ENCODE measurements at regions not wholly inside any gene's neighbourhood (a gene's known extent, or its start where the extent isn't known, plus 50 kb on each side); places are given as distances from the start of the nearest gene placed in this dataset.
"Not testable (repeated sequence)": the region's sequence is repeated elsewhere in the genome, so short reads cannot be mapped to it uniquely, and the experiment has no call there.

DNA sequence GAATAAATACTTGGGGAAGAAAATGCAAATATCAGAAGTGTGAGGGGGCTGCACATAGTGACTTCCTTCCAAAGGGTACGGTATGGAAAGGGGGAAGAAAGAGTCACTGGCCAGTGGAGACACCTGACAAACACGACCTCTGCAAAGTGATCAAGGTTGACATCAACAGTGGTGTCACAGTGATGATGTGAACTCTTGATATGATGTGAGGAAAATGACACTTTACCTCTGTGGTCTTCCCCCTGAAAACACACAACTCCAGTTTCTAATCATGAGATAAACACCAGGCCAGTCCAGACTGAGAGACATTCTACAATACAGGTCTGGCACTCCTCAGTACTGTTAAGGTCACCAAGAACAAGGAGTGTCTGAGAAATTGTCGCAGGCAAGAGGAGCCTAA, 169.7 kb downstream of the BUB3 start:
- DNase-seq, result no peak

DNA sequence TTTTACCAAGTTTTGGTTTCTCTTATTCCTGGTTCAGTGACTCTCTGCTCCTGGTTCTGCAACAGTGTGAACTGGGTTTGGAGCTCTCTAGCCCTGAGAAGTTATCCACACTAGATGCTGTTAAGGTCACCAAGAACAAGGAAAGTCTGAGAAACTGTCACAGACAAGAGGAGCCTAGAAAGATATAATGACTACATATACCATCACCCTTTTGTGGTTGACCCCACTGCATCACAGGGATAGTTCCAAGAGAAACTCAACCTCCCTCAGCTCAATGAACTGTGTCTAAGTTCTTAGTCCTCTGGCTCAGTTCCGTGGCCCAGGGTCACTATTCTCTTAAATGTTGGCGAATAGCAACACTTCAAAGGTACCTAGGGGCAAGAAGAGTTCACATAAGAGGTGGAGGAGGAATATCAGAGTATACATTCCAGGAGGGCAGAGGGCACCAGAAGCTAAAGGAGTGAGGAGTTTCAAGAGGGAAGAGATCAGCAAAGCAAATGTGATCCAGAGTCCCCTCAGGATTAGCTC, 171.5 kb downstream of the BUB3 start:
- no peak for DNase-seq

DNA sequence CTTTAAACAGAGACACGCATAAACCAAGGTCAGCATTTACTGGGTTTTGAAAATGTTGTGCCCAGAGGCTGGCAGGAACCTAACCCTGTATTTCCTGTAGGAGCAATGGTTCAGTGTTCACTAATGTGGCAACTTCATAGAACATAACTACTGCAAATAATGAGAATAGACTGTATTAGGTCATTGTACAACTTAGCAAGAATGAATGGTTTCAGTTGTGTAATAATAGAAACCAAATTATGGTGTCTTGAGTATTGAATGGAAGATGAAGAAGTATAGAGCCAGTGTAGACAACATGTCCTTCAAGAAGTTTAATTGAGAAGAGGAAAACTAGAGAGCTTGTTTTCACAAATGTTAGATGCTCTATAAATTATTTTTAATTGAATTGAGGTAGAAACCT, 172.5 kb downstream of the BUB3 start:
- DNase-seq, result no peak

DNA sequence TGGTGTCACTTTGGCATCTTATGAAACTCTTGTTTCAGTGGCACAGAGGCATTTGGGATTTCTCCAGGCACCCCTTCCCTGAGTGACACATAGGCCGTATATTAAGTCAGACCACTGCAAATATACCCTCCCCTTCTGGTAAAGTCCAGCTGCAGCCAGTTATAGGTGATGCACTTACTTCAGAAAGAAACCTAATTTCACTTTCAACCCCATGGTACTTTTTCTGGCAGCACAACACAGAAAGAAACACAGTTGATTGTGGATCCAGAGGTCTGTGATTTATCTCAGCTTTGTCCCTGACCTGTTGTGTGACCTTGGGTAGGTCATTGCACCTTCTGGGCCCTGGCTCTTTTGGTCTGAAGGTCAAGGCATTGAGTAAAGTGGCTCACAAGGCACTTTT, 173.2 kb downstream of the BUB3 start:
- DNase-seq, result no peak

DNA sequence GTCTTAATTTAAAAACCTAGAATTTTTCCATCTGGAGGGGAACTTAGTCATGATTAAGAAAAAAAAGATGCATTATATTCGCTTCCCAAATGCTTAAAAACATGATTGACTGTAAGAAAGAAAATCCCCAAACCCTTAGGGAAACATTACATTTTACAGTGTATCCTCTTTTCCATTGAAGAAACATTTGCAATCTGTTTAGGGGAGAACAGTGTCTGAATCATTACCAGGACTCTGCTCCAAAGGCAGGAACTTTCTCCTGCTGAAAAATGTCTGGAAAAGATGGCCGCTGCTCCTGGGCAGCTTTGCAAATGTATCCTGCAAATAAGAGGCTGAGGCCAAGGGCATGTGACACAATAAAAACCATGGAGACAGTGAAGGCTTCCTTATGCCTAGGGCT, 173.7 kb downstream of the BUB3 start:
- no peak for DNase-seq

DNA sequence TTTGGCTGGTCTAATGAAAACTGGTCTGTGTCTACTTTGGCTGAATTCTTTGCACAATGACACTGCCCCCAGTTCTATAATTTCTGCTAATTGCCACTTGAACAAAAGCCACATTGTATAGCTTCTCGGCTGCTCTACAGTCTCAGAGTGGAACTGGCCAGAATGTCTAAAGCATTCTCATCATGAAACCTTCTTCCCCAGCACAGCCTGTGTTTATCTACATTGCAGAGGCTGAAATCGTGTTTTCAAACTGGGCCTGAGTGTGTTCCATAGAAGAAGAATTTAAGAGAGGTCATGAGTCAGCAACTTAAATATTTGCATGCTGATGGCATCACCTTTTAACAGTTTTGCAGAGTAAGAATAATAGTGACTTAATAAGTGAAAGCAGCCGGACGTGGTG, 177.2 kb downstream of the BUB3 start:
- peak; percentile 3 for DNase-seq

DNA sequence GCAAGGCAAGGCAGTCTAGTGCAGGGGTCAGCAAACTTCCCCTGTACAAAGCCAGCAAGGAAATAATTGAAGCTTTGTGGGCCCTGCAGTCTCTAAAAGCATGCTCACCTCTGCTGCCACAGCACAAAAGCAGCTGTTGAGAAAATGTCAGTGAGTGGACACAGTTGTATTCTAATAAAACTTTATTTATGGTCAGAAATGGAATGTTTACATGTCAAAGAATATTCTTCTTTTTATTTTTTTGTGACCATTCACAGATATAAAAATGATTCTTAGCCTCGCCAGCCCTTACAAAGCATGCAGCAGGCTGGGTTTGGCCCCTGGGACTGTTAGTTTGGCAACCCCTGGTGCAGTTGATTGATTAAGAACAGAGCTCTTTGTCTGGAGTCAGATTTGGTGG, 192.4 kb downstream of the BUB3 start:
- DNase-seq, result no peak

DNA sequence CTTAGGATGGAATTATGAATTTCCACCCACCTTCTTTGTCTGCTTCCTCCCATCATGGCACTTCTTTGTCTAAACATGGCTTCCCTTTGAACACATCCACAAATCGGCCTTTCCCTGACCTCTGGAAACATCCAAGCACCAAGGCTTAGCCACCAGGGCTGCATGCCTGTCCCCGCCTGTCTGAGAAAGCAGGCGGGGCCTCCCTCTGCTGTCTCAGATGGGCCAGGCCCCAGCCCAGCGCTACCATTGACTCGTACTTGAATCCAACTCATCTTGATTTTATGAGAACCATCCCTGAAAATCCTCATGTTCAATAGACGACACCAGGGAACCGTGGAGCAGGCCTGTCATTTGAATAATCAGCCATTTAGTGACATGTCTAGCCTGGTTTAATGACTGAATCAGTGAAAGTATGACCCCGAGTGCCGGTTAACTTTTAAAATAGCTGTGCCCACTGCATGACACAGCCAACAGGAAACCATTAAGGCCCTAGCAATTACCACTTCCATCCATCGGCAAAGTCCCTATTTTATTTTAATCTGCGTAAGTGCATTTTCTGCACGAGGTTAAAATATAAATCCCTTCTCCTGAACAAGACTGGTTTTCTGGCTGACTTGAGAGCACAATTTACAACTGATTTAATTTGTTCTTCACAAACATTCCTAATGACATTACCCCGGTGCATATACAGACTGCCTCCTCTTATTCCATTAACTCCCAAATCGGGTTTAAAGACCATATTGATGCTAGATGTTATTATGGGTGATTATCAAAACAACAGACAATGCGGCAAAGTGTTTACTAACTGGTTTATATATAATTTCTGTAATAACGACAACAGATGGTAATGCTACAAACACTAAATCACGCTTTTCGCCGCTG, 194.7 kb downstream of the BUB3 start:
- no peak for DNase-seq

DNA sequence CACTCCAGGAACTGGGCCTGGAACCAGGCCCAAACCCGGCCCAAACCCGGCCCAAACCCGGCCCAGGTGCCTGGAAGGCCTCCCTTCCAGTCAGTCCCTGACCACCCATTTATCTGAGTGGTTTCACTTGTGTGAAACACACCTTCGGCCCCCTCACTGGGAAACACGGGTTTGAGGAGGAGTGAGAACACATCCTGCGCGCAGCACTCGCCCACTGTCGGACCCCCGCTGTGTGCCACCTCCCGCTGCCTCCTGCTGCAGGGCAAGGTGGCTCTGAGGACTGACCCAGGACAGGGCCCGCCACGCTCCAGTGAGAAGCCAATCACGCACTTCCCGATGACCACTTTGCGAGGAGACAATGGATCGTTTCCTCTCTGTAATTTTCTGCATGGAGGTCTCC, 197.5 kb downstream of the BUB3 start:
- no peak for DNase-seq

DNA sequence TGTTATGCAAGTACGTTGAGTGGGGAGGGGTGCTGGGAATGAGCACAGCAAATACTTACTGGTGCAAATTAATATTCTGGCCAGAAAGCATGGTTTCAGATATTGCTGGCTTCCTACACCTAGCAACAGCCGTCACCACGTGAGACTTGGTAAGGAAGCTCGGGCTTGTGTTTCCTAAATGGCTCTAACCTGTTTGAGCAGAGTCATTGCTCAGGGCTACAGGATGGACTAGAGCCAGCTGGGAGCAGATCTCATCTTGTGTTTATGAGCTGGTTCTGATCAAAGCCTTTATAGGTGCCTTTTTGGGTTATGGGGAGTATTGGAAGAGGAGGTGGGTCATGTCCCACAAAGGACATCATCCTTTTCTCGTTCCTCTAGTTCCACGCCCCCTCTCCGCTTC, 200.3 kb downstream of the BUB3 start:
- DNase-seq, result no peak

DNA sequence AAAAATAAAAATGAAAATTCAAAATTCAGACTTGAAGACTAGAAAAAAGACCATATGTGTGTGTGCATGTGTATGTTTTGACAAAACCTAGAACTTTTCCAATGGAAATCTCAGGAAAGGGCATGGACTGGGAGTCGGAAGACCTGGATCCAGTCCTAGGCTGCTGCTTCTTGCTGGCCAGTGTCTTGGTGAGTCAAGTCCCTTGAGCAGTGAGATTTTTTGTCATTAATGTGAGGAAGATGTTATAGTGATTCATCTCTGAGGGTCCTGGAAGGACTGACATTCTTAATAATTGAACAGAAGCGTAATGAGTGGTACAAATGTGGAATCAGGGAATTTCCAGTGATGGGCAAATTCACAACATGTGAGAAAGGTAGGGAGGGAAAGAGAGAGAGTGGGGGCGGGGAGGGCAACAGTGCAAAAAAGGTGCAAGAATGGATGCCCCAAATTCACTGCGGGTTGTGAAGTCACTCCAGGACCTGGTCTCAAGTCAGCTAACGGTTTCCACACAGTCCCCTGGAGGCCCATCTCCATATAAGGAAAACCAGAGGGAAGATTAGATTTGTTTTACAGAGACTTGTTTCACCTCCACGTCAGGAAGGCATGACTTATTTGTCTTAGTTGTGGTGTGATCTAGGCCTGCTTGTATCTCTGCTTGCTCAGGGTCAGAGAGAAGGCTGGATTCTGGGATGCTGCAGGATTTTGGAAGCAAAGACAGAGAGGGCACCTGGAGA, 201.7 kb downstream of the BUB3 start:
- DNase-seq, result no peak

DNA sequence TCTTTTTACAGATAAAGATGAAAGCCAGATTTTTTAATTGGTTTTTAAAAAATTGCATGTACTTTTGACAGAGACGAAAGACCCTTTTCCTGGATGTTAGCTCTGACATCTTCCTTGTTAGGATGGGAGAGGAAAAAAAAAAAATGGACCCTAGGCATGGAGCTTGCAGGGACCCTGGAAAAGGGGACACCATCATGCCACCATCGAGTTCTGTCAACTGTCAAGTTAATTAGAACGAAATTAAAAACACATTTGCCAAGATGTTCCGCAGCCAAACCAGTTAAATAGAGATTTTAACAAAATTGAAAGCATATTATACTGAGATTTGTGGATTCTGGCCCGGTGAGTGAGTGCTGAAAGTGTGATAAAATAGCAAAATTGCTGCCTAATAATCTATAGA, 202.6 kb downstream of the BUB3 start:
- DNase-seq, result no peak

DNA sequence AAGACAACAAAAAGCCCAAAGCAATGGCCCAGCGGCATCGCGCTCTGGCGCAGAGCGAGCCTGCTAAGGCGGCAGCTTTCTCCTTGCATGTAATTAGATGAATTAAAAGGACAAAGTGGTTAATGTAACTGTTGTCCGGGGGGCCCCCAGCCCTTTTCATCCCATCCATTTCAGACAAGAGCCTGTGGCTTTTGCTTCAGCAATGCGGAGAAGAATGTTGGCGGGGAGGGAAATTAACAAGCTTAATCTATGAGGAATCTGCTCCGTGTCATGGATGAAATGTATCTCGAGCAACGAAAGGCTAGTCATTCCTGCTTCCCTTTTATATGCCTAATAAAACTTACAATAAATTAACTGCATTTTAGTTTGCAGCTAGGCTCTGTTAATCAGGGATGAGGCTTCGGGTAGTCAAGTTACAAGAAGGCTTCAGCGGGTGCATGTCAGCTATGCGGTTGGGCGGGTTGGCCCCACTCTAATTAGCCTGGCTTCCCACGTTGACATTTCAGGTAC, 203.3 kb downstream of the BUB3 start:
- no peak for DNase-seq

DNA sequence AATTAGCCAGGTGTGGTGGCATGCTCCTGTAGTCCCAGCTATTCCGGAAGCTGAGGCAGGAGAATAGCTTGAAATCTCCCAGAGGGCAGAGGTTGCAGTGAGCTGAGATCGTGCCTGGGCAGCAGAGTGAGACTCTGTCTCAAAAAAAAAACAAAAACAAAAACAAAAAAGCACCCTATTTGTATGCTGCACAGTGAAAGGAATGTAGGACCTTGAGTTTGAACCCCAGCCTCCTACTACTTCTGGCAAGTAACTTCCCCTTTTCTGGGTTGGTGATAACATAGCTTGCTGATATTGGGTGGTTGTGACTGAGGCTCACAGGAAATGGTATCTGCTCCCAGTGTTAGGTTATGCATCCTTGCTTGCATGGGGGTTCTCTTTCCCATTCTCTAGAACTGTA, 205.3 kb downstream of the BUB3 start:
- DNase-seq, result no peak

DNA sequence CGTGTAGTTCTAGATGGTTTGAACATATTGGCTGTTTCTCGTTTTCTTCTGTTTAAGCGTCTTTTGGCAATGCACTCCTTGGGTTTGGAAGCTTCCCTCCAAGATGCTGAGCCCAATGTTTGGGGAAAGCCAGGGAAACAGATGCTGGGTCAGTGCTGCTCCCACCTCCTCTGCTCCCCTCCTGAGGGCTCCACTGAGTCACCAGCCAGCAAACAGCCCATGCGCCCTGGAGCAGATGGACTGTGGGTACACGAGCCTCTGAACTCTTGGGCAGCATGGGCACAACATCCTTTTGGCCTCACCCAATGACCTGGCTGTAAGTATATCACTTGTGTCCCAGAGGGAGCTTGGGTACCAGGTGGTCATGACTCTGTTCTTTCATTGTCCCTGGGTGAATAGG, 207.6 kb downstream of the BUB3 start:
- DNase-seq, result no peak

DNA sequence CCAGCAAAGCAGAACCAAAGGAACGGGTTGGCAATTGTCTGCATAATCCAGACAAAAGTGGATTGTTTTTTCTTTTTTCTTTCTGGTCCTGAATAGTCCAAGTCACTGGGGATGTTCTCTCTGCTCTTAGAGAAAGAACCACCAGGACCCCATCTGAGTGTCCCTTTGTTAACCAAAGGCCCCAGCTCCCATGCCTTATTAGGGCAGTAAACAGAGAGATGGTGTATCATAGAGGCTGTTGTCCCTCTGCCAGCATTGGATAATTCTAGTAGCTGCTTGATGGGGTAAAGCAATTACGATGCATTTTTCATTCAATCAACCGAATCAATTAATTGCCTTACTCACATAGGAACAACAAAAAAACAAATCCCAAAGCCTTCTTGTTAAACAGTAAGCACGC, 213.0 kb downstream of the BUB3 start:
- DNase-seq, result no peak

DNA sequence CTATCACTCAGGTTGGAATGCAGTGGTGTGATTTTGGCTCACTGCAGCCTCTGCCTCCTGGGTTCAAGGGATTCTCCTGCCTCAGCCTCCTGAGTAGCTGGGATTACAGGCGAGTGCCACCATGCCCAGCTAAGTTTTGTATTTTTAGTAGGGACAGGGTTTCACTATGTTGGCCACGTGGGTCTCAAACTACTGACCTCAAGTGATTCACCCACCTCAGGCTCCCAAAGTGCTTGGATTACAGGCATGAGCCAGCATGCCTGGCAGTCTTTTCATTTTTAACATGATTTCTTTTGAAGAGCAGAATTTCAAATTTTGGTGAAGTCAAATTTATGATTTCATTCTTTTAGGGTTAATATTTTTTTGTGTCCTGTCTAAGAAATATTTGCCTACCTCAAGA, 217.4 kb downstream of the BUB3 start:
- DNase-seq, result not testable (repeated sequence)

DNA sequence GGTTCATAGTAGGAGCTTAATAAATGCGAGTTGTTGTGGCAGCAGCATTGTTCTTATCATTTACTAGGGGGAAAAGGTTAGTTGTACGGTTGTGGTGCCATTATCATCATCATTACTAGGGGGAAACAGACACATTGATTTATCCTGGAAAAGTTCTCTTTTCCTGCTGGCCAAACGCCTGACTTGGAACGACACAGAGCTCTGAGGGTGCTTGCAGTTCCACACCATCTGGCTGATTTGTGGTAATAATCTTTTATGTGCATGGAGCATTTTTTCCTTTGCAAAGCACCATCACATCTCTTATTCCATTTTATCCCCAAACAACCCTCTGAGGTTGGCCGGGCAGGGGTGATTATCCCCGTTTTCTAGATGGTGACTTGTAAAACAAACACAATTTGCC, 219.4 kb downstream of the BUB3 start:
- no peak for DNase-seq

DNA sequence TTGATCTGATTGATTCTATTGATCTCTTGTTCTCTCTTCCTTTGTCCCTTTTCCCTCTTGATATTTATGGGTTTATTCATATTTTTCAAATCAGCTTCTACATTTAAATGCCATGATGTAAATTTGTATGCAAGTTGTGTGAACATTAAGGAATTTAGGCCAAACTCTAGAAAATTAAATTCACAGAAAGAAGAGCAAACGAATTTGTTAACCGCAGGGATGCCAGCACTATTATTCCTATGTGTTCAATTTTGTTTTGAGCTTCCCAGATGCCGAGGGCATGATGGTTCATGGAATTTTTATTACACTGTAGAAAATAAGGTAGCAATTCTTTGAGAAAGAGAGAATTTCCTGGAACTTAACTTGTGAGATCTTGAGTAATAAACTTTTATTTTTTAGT, 220.9 kb downstream of the BUB3 start:
- DNase-seq, result no peak

DNA sequence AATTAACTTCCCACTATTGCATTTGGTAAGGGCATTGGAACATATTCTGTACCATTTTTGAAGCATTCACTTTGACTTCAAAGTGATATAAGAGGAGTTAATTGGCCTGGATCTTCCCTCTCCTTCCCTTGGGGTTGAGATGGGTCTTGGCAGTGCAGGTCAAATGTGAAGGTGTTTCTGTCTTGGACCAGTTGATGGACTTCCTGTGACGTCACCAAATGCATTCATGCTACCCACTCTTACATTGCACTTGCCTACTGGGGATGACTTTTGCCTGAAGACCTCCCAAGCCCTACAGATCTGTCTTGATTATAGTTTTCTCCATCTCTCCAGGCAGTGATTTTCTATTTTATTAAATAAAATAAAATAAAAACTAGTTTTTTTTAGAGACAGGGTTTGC, 221.5 kb downstream of the BUB3 start:
- DNase-seq, result no peak

DNA sequence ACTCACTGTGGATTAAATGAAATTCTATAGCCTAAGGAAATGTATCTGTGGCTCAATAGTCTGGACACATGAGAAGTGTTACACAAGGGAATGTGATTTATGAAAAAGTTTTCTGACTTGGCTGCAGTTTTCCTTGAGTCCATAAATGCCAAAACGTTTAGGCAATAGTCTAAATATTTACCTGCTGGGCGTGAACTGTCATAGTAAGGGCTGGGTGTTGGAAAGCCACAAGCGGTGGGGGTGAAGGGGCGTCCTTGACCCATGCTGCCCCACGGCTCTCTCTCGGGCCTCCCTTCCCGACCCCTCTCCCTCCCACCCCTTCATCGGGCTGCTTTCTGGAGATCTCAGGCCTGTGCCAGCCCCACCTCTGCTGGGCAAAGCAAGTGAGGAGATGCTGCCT, 223.7 kb downstream of the BUB3 start:
- DNase-seq, result no peak

DNA sequence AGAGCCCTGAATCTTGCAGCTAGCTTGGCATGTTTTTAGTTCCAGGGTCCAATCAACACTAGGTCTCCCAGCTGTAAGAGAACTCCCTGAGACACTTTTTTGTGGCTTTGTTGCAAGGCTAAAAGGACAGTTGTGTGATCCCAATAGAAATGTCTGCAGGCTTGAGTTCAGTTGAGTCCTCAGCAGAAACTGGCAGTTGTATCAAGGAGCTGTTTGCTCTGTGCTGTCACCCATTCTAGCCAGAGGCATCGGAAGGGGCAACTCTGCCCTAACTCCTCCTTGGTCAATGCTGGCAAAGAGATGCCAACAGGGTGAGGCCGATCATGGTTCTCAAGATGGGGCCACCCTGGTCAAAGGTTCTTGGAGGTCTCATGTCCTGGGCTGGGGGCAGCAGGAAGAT, 224.1 kb downstream of the BUB3 start:
- no peak for DNase-seq

DNA sequence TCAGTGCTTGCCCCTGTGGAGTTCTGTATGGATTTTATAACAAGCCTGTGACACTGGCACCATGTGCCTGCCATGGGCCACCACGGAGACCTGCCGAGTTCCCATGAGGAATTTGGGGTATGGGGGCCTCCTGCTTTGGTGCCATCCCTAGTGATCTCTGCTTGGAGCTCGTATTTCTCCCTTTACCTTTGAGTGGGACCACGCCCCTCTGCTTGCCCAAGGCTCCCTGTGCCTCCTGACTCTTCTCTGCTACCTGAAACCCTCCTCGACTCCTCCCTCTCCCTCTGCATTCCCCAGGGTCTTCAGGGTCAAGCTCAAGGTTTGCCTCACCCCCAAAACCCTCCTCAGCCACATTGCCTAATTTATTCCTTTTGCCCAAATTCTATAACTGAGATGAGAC, 225.0 kb downstream of the BUB3 start:
- DNase-seq, result no peak

DNA sequence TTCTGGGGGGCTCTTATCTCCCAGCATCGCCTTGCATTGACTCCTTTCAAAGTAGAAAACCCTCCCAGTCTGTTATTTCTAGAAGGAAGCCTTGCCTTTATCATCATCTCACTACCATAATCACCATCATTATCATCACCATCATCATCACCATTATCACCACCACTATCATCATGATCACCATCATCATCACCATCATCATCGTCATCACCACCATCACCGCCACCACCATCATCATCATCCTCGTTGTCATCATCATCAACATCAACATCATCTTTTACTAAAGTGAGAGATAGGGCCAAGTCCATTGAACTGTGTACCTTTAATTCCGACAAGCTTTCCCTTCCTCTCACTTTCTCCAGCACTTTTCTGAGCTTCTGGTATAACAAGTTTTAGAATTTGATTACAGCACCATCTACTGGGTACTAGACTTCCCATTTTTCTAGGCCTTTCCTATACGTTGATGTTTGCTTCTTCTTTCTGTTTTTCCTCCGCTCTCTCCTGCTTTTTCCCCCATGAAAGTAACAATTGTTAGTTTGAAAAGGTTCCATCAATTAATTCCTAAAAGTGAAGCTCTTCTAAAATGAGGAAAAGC, 226.4 kb downstream of the BUB3 start:
- DNase-seq, result no peak

Data from NCI-H774 (cell line).